T-helper 1 cell treated with Interleukin-12 subunit alpha and Interleukin-12 subunit beta and Interleukin-4 antibody, amounts not matched to agents 30 μg/mL and 1 μg/mL, for 36 hours (primary cell): ENCODE measurements at regions not wholly inside any gene's neighbourhood (a gene's known extent, or its start where the extent isn't known, plus 50 kb on each side); places are given as distances from the start of the nearest gene placed in this dataset.
"Not testable (repeated sequence)": the region's sequence is repeated elsewhere in the genome, so short reads cannot be mapped to it uniquely, and the experiment has no call there.

Experiments
- H3K27ac Mint-ChIP-seq: one replicate; pipeline ENCODE4 v1.8.0; 2021; ENCODE audit warnings: mild to moderate bottlenecking, mixed read lengths
- H3K27me3 Mint-ChIP-seq: one replicate; pipeline ENCODE4 v1.8.0; 2021; ENCODE audit warnings: low read depth, mixed read lengths
- H3K36me3 Mint-ChIP-seq: one replicate; pipeline ENCODE4 v1.8.0; 2021; ENCODE audit warnings: low read depth, mixed read lengths
- H3K4me1 Mint-ChIP-seq: one replicate; pipeline ENCODE4 v1.8.0; 2021; ENCODE audit warnings: low read depth, mixed read lengths
- H3K4me3 Mint-ChIP-seq: one replicate; pipeline ENCODE4 v1.8.0; 2021; ENCODE audit warnings: mild to moderate bottlenecking, moderate library complexity, mixed read lengths
- H3K9me3 Mint-ChIP-seq: one replicate; pipeline ENCODE4 v1.8.0; 2021; ENCODE audit warnings: mixed read lengths

- H3K9me3 Mint-ChIP-seq = peaks cover 4% of the 10 kb centered on the region
- H3K36me3 Mint-ChIP-seq = no peaks in the 10 kb centered on the region
- no peaks in the 10 kb centered on the region for H3K27me3 Mint-ChIP-seq
- no peak overlapping the region for H3K4me3 Mint-ChIP-seq
- no peak overlapping the region for H3K27ac Mint-ChIP-seq
- no peaks in the 10 kb centered on the region for H3K4me1 Mint-ChIP-seq
These were observed 378.2 kb upstream of the MAOA start for GRCh38 chrX:43277879-43278278.

- Mint-ChIP-seq H3K27ac (no peak overlapping the region), H3K4me1 (no peaks in the 10 kb centered on the region), H3K36me3 (no peaks in the 10 kb centered on the region), H3K4me3 (no peak overlapping the region), H3K9me3 (peaks cover 6% of the 10 kb centered on the region), H3K27me3 (no peaks in the 10 kb centered on the region)
These were observed 377.7 kb upstream of the MAOA start for GRCh38 chrX:43278440-43278839.

GRCh38 chrX:43279341-43279808 is 376.7 kb upstream of the MAOA start:
- H3K36me3 Mint-ChIP-seq = no peaks in the 10 kb centered on the region
- peaks cover 6% of the 10 kb centered on the region for H3K9me3 Mint-ChIP-seq
- H3K27me3 Mint-ChIP-seq = no peaks in the 10 kb centered on the region
- no peak overlapping the region for H3K27ac Mint-ChIP-seq
- no peaks in the 10 kb centered on the region for H3K4me1 Mint-ChIP-seq
- no peak overlapping the region for H3K4me3 Mint-ChIP-seq

GRCh38 chrX:43283187-43283586 is 372.9 kb upstream of the MAOA start:
- no peaks in the 10 kb centered on the region for H3K27me3 Mint-ChIP-seq
- peaks cover 6% of the 10 kb centered on the region for H3K9me3 Mint-ChIP-seq

GRCh38 chrX:43311625-43312024 is 344.5 kb upstream of the MAOA start:
- H3K4me3 Mint-ChIP-seq, H3K27me3 Mint-ChIP-seq: not testable (repeated sequence)

More at GRCh38 chrX:43283187-43283586, 372.9 kb upstream of the MAOA start:
- H3K4me3 Mint-ChIP-seq = no peak overlapping the region
- no peaks in the 10 kb centered on the region for H3K36me3 Mint-ChIP-seq
- H3K4me1 Mint-ChIP-seq = no peaks in the 10 kb centered on the region
- H3K27ac Mint-ChIP-seq = no peak overlapping the region

GRCh38 chrX:43313035-43313434 is 343.1 kb upstream of the MAOA start:
- Mint-ChIP-seq H3K4me1 (no peaks in the 10 kb centered on the region), H3K27me3 (no peaks in the 10 kb centered on the region), H3K27ac (no peak overlapping the region), H3K9me3 (no peaks in the 10 kb centered on the region), H3K36me3 (no peaks in the 10 kb centered on the region), H3K4me3 (no peak overlapping the region)

More at GRCh38 chrX:43311625-43312024, 344.5 kb upstream of the MAOA start:
- H3K4me1 Mint-ChIP-seq, H3K36me3 Mint-ChIP-seq, H3K27ac Mint-ChIP-seq, H3K9me3 Mint-ChIP-seq: not testable (repeated sequence)

GRCh38 chrX:43314525-43314924 is 341.6 kb upstream of the MAOA start:
- no peaks in the 10 kb centered on the region for H3K9me3 Mint-ChIP-seq
- no peak overlapping the region for H3K27ac Mint-ChIP-seq
- no peaks in the 10 kb centered on the region for H3K27me3 Mint-ChIP-seq
- no peaks in the 10 kb centered on the region for H3K36me3 Mint-ChIP-seq
- no peaks in the 10 kb centered on the region for H3K4me1 Mint-ChIP-seq
- H3K4me3 Mint-ChIP-seq = no peak overlapping the region

GRCh38 chrX:43315622-43316021 is 340.5 kb upstream of the MAOA start:
- Mint-ChIP-seq H3K27ac (no peak overlapping the region), H3K27me3 (no peaks in the 10 kb centered on the region), H3K36me3 (no peaks in the 10 kb centered on the region), H3K4me1 (no peaks in the 10 kb centered on the region), H3K9me3 (no peaks in the 10 kb centered on the region), H3K4me3 (no peak overlapping the region)

- Mint-ChIP-seq H3K36me3 (no peaks in the 10 kb centered on the region), H3K27ac (no peak overlapping the region), H3K4me1 (no peaks in the 10 kb centered on the region), H3K4me3 (no peak overlapping the region), H3K27me3 (no peaks in the 10 kb centered on the region), H3K9me3 (no peaks in the 10 kb centered on the region)
These were observed 340.0 kb upstream of the MAOA start for GRCh38 chrX:43316146-43316545.

- no peaks in the 10 kb centered on the region for H3K36me3 Mint-ChIP-seq
- H3K27ac Mint-ChIP-seq = no peak overlapping the region
- H3K4me1 Mint-ChIP-seq = no peaks in the 10 kb centered on the region
- no peaks in the 10 kb centered on the region for H3K27me3 Mint-ChIP-seq
- H3K9me3 Mint-ChIP-seq = no peaks in the 10 kb centered on the region
- no peak overlapping the region for H3K4me3 Mint-ChIP-seq
These were observed 338.7 kb upstream of the MAOA start for GRCh38 chrX:43317378-43317777.

- H3K27ac Mint-ChIP-seq = no peak overlapping the region
- no peak overlapping the region for H3K4me3 Mint-ChIP-seq
- H3K27me3 Mint-ChIP-seq = no peaks in the 10 kb centered on the region
- no peaks in the 10 kb centered on the region for H3K36me3 Mint-ChIP-seq
- peaks cover 12% of the 10 kb centered on the region for H3K9me3 Mint-ChIP-seq
- H3K4me1 Mint-ChIP-seq = no peaks in the 10 kb centered on the region
These were observed 327.6 kb upstream of the MAOA start for GRCh38 chrX:43328358-43328946.

GRCh38 chrX:43333543-43333942 is 322.6 kb upstream of the MAOA start:
- no peaks in the 10 kb centered on the region for H3K36me3 Mint-ChIP-seq
- H3K4me3 Mint-ChIP-seq = no peak overlapping the region
- no peaks in the 10 kb centered on the region for H3K27me3 Mint-ChIP-seq
- H3K27ac Mint-ChIP-seq = no peak overlapping the region
- no peaks in the 10 kb centered on the region for H3K4me1 Mint-ChIP-seq
- no peaks in the 10 kb centered on the region for H3K9me3 Mint-ChIP-seq

GRCh38 chrX:43345166-43345565 is 310.9 kb upstream of the MAOA start:
- Mint-ChIP-seq H3K4me3 (no peak overlapping the region), H3K27me3 (no peaks in the 10 kb centered on the region), H3K36me3 (no peaks in the 10 kb centered on the region), H3K27ac (no peak overlapping the region), H3K9me3 (no peaks in the 10 kb centered on the region), H3K4me1 (no peaks in the 10 kb centered on the region)

GRCh38 chrX:43349363-43349762 is 306.7 kb upstream of the MAOA start:
- no peak overlapping the region for H3K27ac Mint-ChIP-seq
- H3K4me3 Mint-ChIP-seq = no peak overlapping the region
- H3K4me1 Mint-ChIP-seq = no peaks in the 10 kb centered on the region
- no peaks in the 10 kb centered on the region for H3K36me3 Mint-ChIP-seq
- no peaks in the 10 kb centered on the region for H3K27me3 Mint-ChIP-seq
- no peaks in the 10 kb centered on the region for H3K9me3 Mint-ChIP-seq

GRCh38 chrX:43350935-43351334 is 305.2 kb upstream of the MAOA start:
- H3K4me1 Mint-ChIP-seq = no peaks in the 10 kb centered on the region
- H3K27me3 Mint-ChIP-seq = no peaks in the 10 kb centered on the region
- no peaks in the 10 kb centered on the region for H3K9me3 Mint-ChIP-seq
- H3K27ac Mint-ChIP-seq = no peak overlapping the region
- H3K4me3 Mint-ChIP-seq = no peak overlapping the region
- no peaks in the 10 kb centered on the region for H3K36me3 Mint-ChIP-seq

GRCh38 chrX:43357741-43358140 is 298.4 kb upstream of the MAOA start:
- Mint-ChIP-seq H3K9me3 (no peaks in the 10 kb centered on the region), H3K4me3 (no peak overlapping the region), H3K27ac (no peak overlapping the region), H3K27me3 (no peaks in the 10 kb centered on the region), H3K36me3 (no peaks in the 10 kb centered on the region), H3K4me1 (no peaks in the 10 kb centered on the region)
